ENCODE measurements at regions not wholly inside any gene's neighbourhood (a gene's known extent, or its start where the extent isn't known, plus 50 kb on each side); places are given as distances from the start of the nearest gene placed in this dataset.
"Not testable (repeated sequence)": the region's sequence is repeated elsewhere in the genome, so short reads cannot be mapped to it uniquely, and the experiment has no call there.

GRCh38 chr14:80300351-80300750, 89.0 kb upstream of the DIO2 start:
- Histone ChIP-seq H3K36me3 (replicated peaks in 1 of 2; ENCODE audit: control insufficient read depth in 1 of 2, insufficient read depth in 2 of 2, low read length in 1 of 2) (no peaks in the 10 kb centered on the region), H2AFZ (ENCODE audit: low read depth) (no peak overlapping the region), H3K79me2 (ENCODE audit: insufficient read depth) (no peaks in the 10 kb centered on the region), H3K9ac (no peak overlapping the region), H3K4me1 (ENCODE audit: control insufficient read depth in 1 of 2, insufficient read depth in 2 of 2, low read depth in 1 of 2, low read length in 1 of 2) (no peaks in the 10 kb centered on the region; a peak in 1 of 4 replicates), H3K9me2 (no peaks in the 10 kb centered on the region), H3K4me3 (ENCODE audit: low read depth in 2 of 2, low read length in 1 of 2) (no peak overlapping the region), H3K4me2 (no peak overlapping the region), H3K27ac (ENCODE audit: low read depth in 2 of 2, low read length in 1 of 2) (no peak overlapping the region), H3K9me3 (no peaks in the 10 kb centered on the region), H4K20me1 (ENCODE audit: insufficient read depth) (no peaks in the 10 kb centered on the region), H3F3A (replicated peaks; ENCODE audit: insufficient read depth) (no peaks in the 10 kb centered on the region), H3K27me3 (ENCODE audit: insufficient read depth) (no peaks in the 10 kb centered on the region)
- WGBS (ENCODE audit: low lambda C conversion rate) = 14% methylated on average over 2 of the region's 2 CpGs
- DNase-seq = no peak
- TF ChIP-seq, protein P1, sequence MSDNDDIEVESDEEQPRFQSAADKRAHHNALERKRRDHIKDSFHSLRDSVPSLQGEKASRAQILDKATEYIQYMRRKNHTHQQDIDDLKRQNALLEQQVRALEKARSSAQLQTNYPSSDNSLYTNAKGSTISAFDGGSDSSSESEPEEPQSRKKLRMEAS (IDR thresholded peaks at IDR 0.05; ENCODE audit: low read depth) = no peak
- no peak for TF ChIP-seq CHD2 (IDR thresholded peaks at IDR 0.05; ENCODE audit: low read length, partially characterized antibody)
- no peak for TF ChIP-seq TCF12 (IDR thresholded peaks at IDR 0.05)
- ChIA-PET POLR2A (no interaction called here), CTCF (no interaction called here)

DNA sequence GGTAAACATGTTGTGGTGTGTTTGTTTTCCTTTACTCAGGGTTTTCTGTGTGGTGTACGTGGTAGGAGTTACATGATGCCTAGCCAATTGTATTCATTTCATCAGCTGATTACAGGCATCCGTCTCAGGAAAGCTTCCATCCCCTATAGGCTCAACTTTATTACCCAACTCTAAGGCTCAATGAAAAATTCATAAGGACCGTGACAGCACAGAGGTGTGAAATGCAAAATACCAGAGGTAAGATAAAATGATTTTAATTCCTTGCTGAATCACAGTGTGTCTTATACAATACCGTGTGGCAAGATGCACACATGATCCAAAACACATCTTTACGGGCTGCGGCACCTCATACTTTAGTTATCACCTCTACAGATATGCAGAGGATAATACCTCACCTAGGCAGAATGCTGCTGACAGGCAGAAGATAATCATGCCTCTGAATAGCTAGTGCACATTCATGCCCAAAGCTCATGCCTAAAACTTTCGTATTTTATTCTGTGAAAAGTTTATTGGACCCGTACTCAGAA, 87.2 kb upstream of the DIO2 start:
- DNase-seq = no peak
- Histone ChIP-seq H3F3A (replicated peaks; ENCODE audit: insufficient read depth) (no peaks in the 10 kb centered on the region), H4K20me1 (ENCODE audit: insufficient read depth) (no peaks in the 10 kb centered on the region), H3K79me2 (ENCODE audit: insufficient read depth) (no peaks in the 10 kb centered on the region), H3K27me3 (ENCODE audit: insufficient read depth) (no peaks in the 10 kb centered on the region), H2AFZ (ENCODE audit: low read depth) (no peak overlapping the region), H3K9me3 (no peaks in the 10 kb centered on the region), H3K4me2 (no peak overlapping the region), H3K9me2 (no peaks in the 10 kb centered on the region), H3K27ac (ENCODE audit: low read depth in 2 of 2, low read length in 1 of 2) (no peak overlapping the region), H3K9ac (no peak overlapping the region), H3K4me1 (ENCODE audit: control insufficient read depth in 1 of 2, insufficient read depth in 2 of 2, low read depth in 1 of 2, low read length in 1 of 2) (no peaks in the 10 kb centered on the region; a peak in 1 of 4 replicates), H3K4me3 (ENCODE audit: low read depth in 2 of 2, low read length in 1 of 2) (no peak overlapping the region), H3K36me3 (replicated peaks in 1 of 2; ENCODE audit: control insufficient read depth in 1 of 2, insufficient read depth in 2 of 2, low read length in 1 of 2) (no peaks in the 10 kb centered on the region)
- TF ChIP-seq USF2 (IDR thresholded peaks at IDR 0.05; ENCODE audit: borderline replicate concordance, low read depth, low read length) (no peak), EP300 (IDR thresholded peaks at IDR 0.05; ENCODE audit: borderline replicate concordance in 1 of 2, low read depth in 1 of 2, low read length in 1 of 2) (no peak), CHD2 (IDR thresholded peaks at IDR 0.05; ENCODE audit: low read length, partially characterized antibody) (no peak), GATA2 (CRISPR knock-in tag; IDR thresholded peaks at IDR 0.05) (no peak), SMC3 (IDR thresholded peaks at IDR 0.05; ENCODE audit: low read depth, low read length) (no peak), FOXJ3 (CRISPR knock-in tag; IDR thresholded peaks at IDR 0.05) (no peak), RAD21 (IDR thresholded peaks at IDR 0.05; ENCODE audit: low read length) (no peak)
- ChIA-PET CTCF (interaction anchor here (0.6 kb wide), 1 partner anchor 13 kb away, joined by 3 read pairs; no protein-coding TSS in a partner anchor), POLR2A (no interaction called here)
- WGBS (ENCODE audit: low lambda C conversion rate) = 57% methylated on average over 8 of the region's 8 CpGs

GRCh38 chr14:80291101-80291500, 79.8 kb upstream of the DIO2 start:
- DNase-seq = no peak
- CTCF ChIA-PET = no interaction called here
- 34% methylated on average over 1 of the region's 1 CpG for WGBS (ENCODE audit: low lambda C conversion rate)
- Histone ChIP-seq H3K9ac (no peak overlapping the region), H3F3A (replicated peaks; ENCODE audit: insufficient read depth) (no peaks in the 10 kb centered on the region), H3K79me2 (ENCODE audit: insufficient read depth) (no peaks in the 10 kb centered on the region), H3K27me3 (ENCODE audit: insufficient read depth) (no peaks in the 10 kb centered on the region), H3K36me3 (replicated peaks in 1 of 2; ENCODE audit: control insufficient read depth in 1 of 2, insufficient read depth in 2 of 2, low read length in 1 of 2) (peaks cover 0 to 4% of the 10 kb centered on the region in 2 experiments), H2AFZ (ENCODE audit: low read depth) (no peak overlapping the region), H3K4me2 (no peak overlapping the region), H3K27ac (ENCODE audit: low read depth in 2 of 2, low read length in 1 of 2) (no peak overlapping the region), H3K4me1 (ENCODE audit: control insufficient read depth in 1 of 2, insufficient read depth in 2 of 2, low read depth in 1 of 2, low read length in 1 of 2) (no peaks in the 10 kb centered on the region), H3K9me3 (no peaks in the 10 kb centered on the region), H4K20me1 (ENCODE audit: insufficient read depth) (no peaks in the 10 kb centered on the region), H3K4me3 (ENCODE audit: low read depth in 2 of 2, low read length in 1 of 2) (no peak overlapping the region), H3K9me2 (no peaks in the 10 kb centered on the region)
- POLR2A ChIA-PET = no interaction called here
- no peak for TF ChIP-seq JUND (IDR thresholded peaks at IDR 0.05)

- WGBS (ENCODE audit: low lambda C conversion rate) = 64% methylated on average over 7 of the region's 27 CpGs
- H3K4me2 ChIP-seq; H3K79me2 ChIP-seq (ENCODE audit: insufficient read depth); H3K9me2 ChIP-seq; H3K4me3 ChIP-seq (ENCODE audit: low read depth in 2 of 2, low read length in 1 of 2); H3K27me3 ChIP-seq (ENCODE audit: insufficient read depth); H3K9ac ChIP-seq; H3K4me1 ChIP-seq (ENCODE audit: control insufficient read depth in 1 of 2, insufficient read depth in 2 of 2, low read depth in 1 of 2, low read length in 1 of 2); CTCF ChIA-PET; H3F3A ChIP-seq (replicated peaks; ENCODE audit: insufficient read depth); H3K27ac ChIP-seq (ENCODE audit: low read depth in 2 of 2, low read length in 1 of 2); H4K20me1 ChIP-seq (ENCODE audit: insufficient read depth); DNase-seq; POLR2A ChIA-PET; H3K36me3 ChIP-seq (replicated peaks in 1 of 2; ENCODE audit: control insufficient read depth in 1 of 2, insufficient read depth in 2 of 2, low read length in 1 of 2); H2AFZ ChIP-seq (ENCODE audit: low read depth); H3K9me3 ChIP-seq: not testable (repeated sequence)
Observed at GRCh38 chr14:80286744-80287143, 75.4 kb upstream of the DIO2 start.
